T-helper 2 cell (primary cell): ENCODE measurements at regions not wholly inside any gene's neighbourhood (a gene's known extent, or its start where the extent isn't known, plus 50 kb on each side); places are given as distances from the start of the nearest gene placed in this dataset.

Experiments used
- DNase-seq, 5 experiments: peaks; one replicate each; pipeline versions ENCODE4 v3.0.0 to v3.0.0-alpha.2; 2012 to 2022

GRCh38 chr11:110032259-110032658, 60.9 kb upstream of the ZC3H12C start:
- no peak for DNase-seq

DNA sequence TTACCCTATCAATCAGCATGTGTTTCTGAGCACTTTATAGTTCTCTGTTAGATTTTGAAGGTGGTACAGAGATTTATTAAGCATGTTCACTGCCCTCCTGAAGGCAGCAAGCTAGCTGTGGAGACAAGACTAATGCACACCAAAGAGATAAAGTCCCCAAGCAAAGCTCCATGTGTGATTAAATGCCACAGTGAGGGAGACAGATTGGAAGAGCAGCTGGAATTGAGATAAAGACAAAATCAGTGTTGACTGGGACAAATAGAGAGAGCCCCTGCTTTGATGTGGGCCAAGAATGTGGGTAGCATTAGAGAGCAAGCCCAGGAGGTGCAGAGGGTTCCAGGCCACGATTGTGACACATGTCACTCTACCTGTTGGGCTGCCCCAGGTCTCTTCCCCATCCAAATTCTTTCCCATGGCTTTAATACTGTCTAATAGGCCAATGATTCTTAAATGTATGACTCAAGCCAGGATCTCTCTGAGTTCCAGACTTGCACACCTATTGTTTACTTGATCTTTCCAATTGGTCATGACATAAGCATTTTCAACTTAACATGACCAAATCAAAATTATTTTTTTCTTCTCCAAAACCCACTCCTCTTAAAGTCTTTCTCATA, 60.1 kb upstream of the ZC3H12C start:
- no peak for DNase-seq

GRCh38 chr11:110034806-110035205, 58.4 kb upstream of the ZC3H12C start:
- DNase-seq, result no peak

GRCh38 chr11:110035357-110035756, 57.8 kb upstream of the ZC3H12C start:
- no peak for DNase-seq

DNA sequence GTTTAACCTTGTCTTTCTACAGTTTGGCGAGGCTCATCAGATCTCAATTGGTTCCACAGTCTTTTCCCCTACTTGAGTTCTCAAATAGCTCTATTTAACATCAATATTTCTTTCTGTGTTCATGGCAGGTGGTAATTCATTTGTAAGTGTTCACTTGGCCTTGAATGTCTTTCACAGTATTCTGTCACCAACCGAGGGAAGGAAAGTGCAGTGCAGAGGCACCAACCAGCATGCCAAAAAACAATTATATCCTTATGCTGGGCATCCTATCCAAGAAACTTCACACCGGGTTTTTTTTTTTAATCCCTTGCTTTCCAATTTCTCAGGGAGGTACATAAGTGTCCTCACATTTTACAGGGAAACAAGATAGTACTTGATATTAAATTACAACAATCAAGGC, 55.0 kb upstream of the ZC3H12C start:
- no peak for DNase-seq
